Pancreas (tissue), 10 donors: ENCODE measurements at regions not wholly inside any gene's neighbourhood (a gene's known extent, or its start where the extent isn't known, plus 50 kb on each side); places are given as distances from the start of the nearest gene placed in this dataset.

Experiments used
- ATAC-seq, 4 donors: fragments of 200-7000 bp; cut with Tn5 transposase; one replicate each; pipeline versions ENCODE4 v1.8.0 to v1.9.1; 2020; ENCODE audit warnings: mild to moderate bottlenecking in 4 of 4, moderate library complexity in 4 of 4
- DNase-seq, 6 donors: peaks; one replicate each; pipeline ENCODE4 v3.0.0-alpha.2; 2020
- FAIRE-seq: peaks from 2 replicates; lab custom pipeline; 2012; peaks lifted over from hg19 to GRCh38; lab: Jason Lieb, UNC
- H3K27ac ChIP-seq, 4 donors: fragments of 200-600 bp; sonication (generic); 1 replicate in 3 of 4; 2 replicates in 1 of 4; pipeline versions ENCODE4 v1.5.0 to v1.8.0; 2020
- H3K27me3 ChIP-seq, 4 donors: fragments of 200-600 bp; one replicate each; pipeline ENCODE4 v1.8.0; 2021
- H3K36me3 ChIP-seq, 3 donors: fragments of 200-600 bp; sonication (generic) in 1 of 3; one replicate each; pipeline versions ENCODE4 v1.5.0 to v1.8.0; 2020 to 2021
- H3K4me1 ChIP-seq, 3 donors: fragments of 200-600 bp; one replicate each; pipeline ENCODE4 v1.8.0; 2021
- H3K4me3 ChIP-seq, 4 donors: fragments of 200-600 bp; sonication (generic) in 2 of 4; one replicate each; pipeline versions ENCODE4 v1.5.0 to v1.8.0; 2020 to 2021
- H3K9me3 ChIP-seq, 4 donors: fragments of 200-600 bp; one replicate each; pipeline ENCODE4 v1.8.0; 2021
- WGBS, 2 donors: extraction: QIAGEN DNeasy Blood & Tissue Kit; methylation state at CpG; one replicate each; pipeline ENCODE4 v1.1.7; 2013; 5-methylcytosine and 5-hydroxymethylcytosine counted together
- intact Hi-C, 3 donors: fragments of 100-400 bp; cut with DNase I; formaldehyde crosslinking; loops; one replicate each; pipeline versions ENCODE4 v1.11.1 to v1.14.2; 2022
- TF ChIP-seq, protein P1 (sequence below), 4 donors: fragments of 200-600 bp; sonication (generic) in 3 of 4; IDR thresholded peaks; one replicate each; pipeline versions ENCODE4 v1.5.0 to v1.8.0; 2021; ENCODE audit warnings: antibody characterized with exemption in 4 of 4
- donor health status: healthy with polysubstance abuse.
- donor health status: DM: no; HTN: no; CAD: no; lungs with moderate emphysema.
- donor health status: DM: no; HTN: no; CAD: no.
- donor health status: control.
- donor health status: control.
- donor health status: Bipolar disorder and iron deficiency.
- donor health status: DM: yes; HTN: yes; CAD: no.
- donor health status: DM: no; HTN: no; CAD: no.
- donor health status: DM: no; HTN: no; CAD: no.
- donor health status: DM: yes; HTN: yes; CAD: no.

DNA sequence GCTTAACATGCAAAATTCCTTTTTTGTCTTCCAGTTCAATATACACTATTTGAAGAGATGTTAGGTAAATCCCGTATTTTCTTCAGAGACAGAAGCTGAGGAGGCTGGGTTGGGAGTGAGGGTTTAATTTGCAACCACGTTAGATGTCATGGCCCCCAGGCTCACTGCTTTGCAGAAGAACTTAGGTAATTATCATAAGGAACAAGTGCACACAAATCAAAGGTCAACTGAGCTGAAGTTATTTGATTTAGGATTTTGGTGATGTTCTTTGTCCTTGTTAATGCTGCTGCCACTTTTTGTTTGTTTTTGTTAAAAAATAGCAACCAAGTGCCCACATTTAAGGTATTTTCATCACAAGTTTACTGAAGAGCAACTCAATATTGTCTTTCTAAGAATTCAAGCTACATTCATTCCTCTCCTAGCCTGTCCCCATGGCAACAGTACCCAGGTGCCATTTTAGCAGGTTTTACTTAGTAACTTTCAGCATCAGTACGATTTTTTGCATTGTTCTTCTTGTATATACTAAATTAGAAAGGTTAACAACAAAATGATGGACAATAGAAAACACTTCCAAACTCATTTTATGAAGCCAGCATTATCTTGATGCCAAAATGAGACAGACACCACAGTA, 62.9 kb upstream of the NDUFV2 start:
- no peak for DNase-seq
- TF ChIP-seq, protein P1, sequence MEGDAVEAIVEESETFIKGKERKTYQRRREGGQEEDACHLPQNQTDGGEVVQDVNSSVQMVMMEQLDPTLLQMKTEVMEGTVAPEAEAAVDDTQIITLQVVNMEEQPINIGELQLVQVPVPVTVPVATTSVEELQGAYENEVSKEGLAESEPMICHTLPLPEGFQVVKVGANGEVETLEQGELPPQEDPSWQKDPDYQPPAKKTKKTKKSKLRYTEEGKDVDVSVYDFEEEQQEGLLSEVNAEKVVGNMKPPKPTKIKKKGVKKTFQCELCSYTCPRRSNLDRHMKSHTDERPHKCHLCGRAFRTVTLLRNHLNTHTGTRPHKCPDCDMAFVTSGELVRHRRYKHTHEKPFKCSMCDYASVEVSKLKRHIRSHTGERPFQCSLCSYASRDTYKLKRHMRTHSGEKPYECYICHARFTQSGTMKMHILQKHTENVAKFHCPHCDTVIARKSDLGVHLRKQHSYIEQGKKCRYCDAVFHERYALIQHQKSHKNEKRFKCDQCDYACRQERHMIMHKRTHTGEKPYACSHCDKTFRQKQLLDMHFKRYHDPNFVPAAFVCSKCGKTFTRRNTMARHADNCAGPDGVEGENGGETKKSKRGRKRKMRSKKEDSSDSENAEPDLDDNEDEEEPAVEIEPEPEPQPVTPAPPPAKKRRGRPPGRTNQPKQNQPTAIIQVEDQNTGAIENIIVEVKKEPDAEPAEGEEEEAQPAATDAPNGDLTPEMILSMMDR (IDR thresholded peaks at IDR 0.05) = no peak
- WGBS, 2 donors = 69 to 75% methylated on average over 3 of the region's 3 CpGs
- Histone ChIP-seq H3K4me1 (no peaks in the 10 kb centered on the region), H3K36me3 (no peaks in the 10 kb centered on the region), H3K27me3 (no peaks in the 10 kb centered on the region), H3K27ac (no peak overlapping the region), H3K4me3 (no peak overlapping the region), H3K9me3 (no peaks in the 10 kb centered on the region)
- no peak for ATAC-seq
- intact Hi-C loops = no loop called here
- FAIRE-seq = no peak

DNA sequence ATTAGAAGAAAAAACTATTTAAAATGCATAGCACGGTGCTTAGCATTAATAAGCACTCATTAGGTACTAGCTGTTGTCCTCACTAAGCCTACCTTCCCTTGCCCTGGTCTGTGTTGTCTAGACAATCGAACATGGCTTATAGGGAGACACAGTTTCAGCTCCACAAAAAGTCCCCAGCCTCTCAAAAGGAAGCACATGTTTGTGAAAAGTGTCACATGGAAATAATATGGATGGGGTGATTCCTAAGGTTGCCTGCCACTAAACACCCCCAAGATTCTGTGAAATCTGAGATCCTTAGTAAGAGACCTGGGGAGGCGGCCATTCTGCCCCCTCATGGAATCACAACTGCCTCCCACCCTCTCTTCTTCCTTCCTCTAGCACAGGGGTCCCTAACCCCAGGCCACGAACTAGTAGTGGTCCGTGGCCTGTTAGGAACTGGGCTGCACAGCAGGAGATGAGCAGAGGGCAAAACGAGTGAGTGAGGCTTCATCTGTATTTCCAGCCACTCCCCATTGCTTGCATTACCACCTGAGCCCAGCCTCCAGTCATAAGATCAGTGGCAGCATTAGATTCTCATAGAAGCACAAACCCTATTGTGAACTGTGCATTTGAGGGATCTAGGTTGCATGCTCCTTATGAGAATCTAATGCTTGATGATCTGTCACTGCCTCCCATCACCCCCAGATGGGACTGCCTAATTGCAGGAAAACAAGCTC, 59.6 kb upstream of the NDUFV2 start:
- ATAC-seq = no peak
- 71 to 79% methylated on average over 6 of the region's 6 CpGs for WGBS, 2 donors
- Histone ChIP-seq H3K4me1 (no peaks in the 10 kb centered on the region), H3K9me3 (no peaks in the 10 kb centered on the region), H3K4me3 (no peak overlapping the region), H3K36me3 (no peaks in the 10 kb centered on the region), H3K27ac (no peak overlapping the region), H3K27me3 (no peaks in the 10 kb centered on the region)
- DNase-seq = no peak
- TF ChIP-seq, protein P1 (IDR thresholded peaks at IDR 0.05) = no peak
- no peak for FAIRE-seq
- intact Hi-C loops = no loop called here

DNA sequence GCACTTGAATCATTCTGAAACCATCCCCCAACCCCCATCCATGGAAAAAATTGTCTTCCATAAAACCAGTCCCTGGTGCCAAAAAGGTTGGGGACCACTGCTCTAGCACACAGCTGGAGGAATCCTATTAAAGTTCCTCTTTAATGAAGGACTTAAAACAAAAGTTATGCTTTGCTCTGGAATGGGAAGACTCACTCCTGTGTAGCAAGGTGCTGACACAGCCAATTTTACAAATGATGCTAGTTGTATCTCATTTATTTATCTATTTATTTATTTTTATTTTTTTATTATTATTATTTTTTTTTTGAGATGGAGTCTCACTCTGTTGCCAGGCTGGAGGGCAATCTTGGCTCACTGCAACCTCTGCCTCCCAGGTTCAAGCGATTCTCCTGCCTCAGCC, 58.9 kb upstream of the NDUFV2 start:
- TF ChIP-seq, protein P1 (IDR thresholded peaks at IDR 0.05) = no peak
- intact Hi-C loops = no loop called here
- 98 to 100% methylated on average over 1 of the region's 1 CpG for WGBS, 2 donors
- no peak for DNase-seq
- no peaks in the 10 kb centered on the region for H3K27me3 ChIP-seq
- no peaks in the 10 kb centered on the region for H3K36me3 ChIP-seq
- H3K27ac ChIP-seq = no peak overlapping the region
- no peak for FAIRE-seq
- no peaks in the 10 kb centered on the region for H3K9me3 ChIP-seq
- H3K4me1 ChIP-seq = no peaks in the 10 kb centered on the region
- no peak overlapping the region for H3K4me3 ChIP-seq
- ATAC-seq = no peak

DNA sequence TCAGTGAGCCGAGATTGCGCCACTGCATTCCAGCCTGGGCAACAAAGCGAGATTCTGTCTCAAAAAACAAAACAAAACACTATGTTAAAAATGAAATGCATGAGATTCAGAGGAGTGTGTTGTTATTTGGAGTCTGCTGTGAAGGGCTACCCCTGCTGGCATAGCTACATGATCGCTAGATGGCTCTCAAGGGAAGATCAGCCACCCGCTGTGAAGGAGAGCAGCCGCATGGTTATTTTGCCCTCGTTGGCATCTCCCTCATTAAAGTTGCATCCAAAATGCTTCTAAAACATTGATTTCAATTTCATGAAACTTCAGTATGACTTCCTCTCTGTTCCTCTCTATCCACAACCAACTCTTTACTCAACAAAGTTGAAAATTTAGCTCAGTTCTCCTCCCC, 54.8 kb upstream of the NDUFV2 start:
- H3K27ac ChIP-seq = no peak overlapping the region
- H3K36me3 ChIP-seq = no peaks in the 10 kb centered on the region
- H3K27me3 ChIP-seq = no peaks in the 10 kb centered on the region
- no peaks in the 10 kb centered on the region for H3K4me1 ChIP-seq
- no peak overlapping the region for H3K4me3 ChIP-seq
- ATAC-seq (no peak), FAIRE-seq (no peak), DNase-seq (no peak)
- no peaks in the 10 kb centered on the region for H3K9me3 ChIP-seq
- intact Hi-C loops = no loop called here
- 81 to 85% methylated on average over 7 of the region's 7 CpGs for WGBS, 2 donors
- TF ChIP-seq, protein P1 (IDR thresholded peaks at IDR 0.05) = no peak

DNA sequence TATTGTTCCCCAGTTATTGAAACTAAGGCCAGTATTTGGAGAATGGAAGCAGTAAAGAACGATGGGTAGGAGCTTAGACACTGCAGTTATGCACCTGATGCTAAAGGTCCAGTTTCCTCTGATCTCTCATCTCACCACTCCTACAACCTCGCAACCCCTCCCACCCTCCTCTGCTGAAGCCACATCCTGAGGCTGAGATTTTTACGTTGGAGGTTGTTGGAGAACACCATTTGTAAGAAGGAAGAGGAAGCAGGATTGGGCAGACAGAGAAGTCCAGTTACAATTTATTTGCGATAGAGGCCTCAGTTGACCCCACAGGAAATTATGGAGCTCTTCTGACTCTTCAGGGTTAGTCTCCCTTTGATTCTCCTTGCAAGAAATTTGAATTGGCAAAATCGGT, 54.3 kb upstream of the NDUFV2 start:
- intact Hi-C loops = no loop called here
- Histone ChIP-seq H3K9me3 (no peaks in the 10 kb centered on the region), H3K4me3 (no peak overlapping the region), H3K4me1 (no peaks in the 10 kb centered on the region), H3K36me3 (no peaks in the 10 kb centered on the region), H3K27ac (no peak overlapping the region), H3K27me3 (no peaks in the 10 kb centered on the region)
- WGBS, 2 donors = 69 to 84% methylated on average over 5 of the region's 5 CpGs
- DNase-seq (no peak), ATAC-seq (no peak), FAIRE-seq (no peak)
- TF ChIP-seq, protein P1 (IDR thresholded peaks at IDR 0.05) = no peak
